Panc1 (cell line): ENCODE measurements at regions not wholly inside any gene's neighbourhood (a gene's known extent, or its start where the extent isn't known, plus 50 kb on each side); places are given as distances from the start of the nearest gene placed in this dataset.

Experiments used
- ATAC-seq: fragments of 200-7000 bp; cut with Tn5 transposase; 2 replicates; pipeline ENCODE4 v1.9.1; 2020; ENCODE audit warnings: mild to moderate bottlenecking, moderate library complexity
- BruUV-seq: library from RNA; stranded (reverse); fragments of 400-500 nt; replicated peaks from 2 replicates; lab custom pipeline; 2021; lab: Mats Ljungman, UMichigan
- CTCF ChIA-PET: fragments of 300-600 bp; sonication (Branson Sonifier 250); formaldehyde crosslinking; loops from one replicate; lab custom pipeline; 2022; ENCODE audit warnings: antibody characterized with exemption; lab: Charles Lee
- POLR2A ChIA-PET: fragments of 300-600 bp; sonication (Branson Sonifier 250); formaldehyde crosslinking; loops from one replicate; lab custom pipeline; 2022; ENCODE audit warnings: antibody characterized with exemption; lab: Charles Lee
- DNase-seq: peaks from one replicate; pipeline ENCODE4 v3.0.0-alpha.2; 2010; ENCODE audit warnings: low read depth, low spot score
- H3K27ac ChIP-seq: 2 replicates; pipeline ENCODE4 v1.5.1; 2011; ENCODE audit warnings: mild to moderate bottlenecking, low read length, inconsistent platforms
- H3K27me3 ChIP-seq: fragments of 200-500 bp; sonication (Bioruptor generic); 2 replicates; pipeline ENCODE4 v1.6.0; 2014; ENCODE audit warnings: low read length, inconsistent platforms; ENCODE audit not compliant: control insufficient read depth, insufficient read depth
- H3K36me3 ChIP-seq: fragments of 200-500 bp; sonication (Bioruptor generic); 2 replicates; pipeline ENCODE4 v1.5.1; 2014; ENCODE audit warnings: inconsistent platforms, mild to moderate bottlenecking, low read length, moderate library complexity; ENCODE audit not compliant: control insufficient read depth, insufficient read depth
- H3K4me1 ChIP-seq: 2 replicates; pipeline ENCODE4 v1.5.1; 2011; ENCODE audit warnings: inconsistent platforms, mild to moderate bottlenecking, low read length, moderate library complexity; ENCODE audit not compliant: control insufficient read depth, insufficient read depth
- H3K4me3 ChIP-seq, 2 experiments: 2 replicates each; pipeline ENCODE4 v1.5.1; 2011 to 2012; ENCODE audit warnings: low read depth in 2 of 2, low read length in 2 of 2, mild to moderate bottlenecking in 2 of 2, inconsistent platforms in 1 of 2, moderate library complexity in 1 of 2
- H3K9me3 ChIP-seq: fragments of 200-500 bp; sonication (Bioruptor generic); 2 replicates; pipeline ENCODE4 v1.5.1; 2014; ENCODE audit warnings: low read depth, mild to moderate bottlenecking, inconsistent platforms, low read length, moderate library complexity; ENCODE audit not compliant: control insufficient read depth, insufficient read depth
- CTCF ChIP-seq: fragments of 450-650 bp; IDR thresholded peaks from 2 replicates; pipeline ENCODE4 v1.5.1; 2017; ENCODE audit warnings: mild to moderate bottlenecking
- POLR2AphosphoS5 ChIP-seq: IDR thresholded peaks from 2 replicates; pipeline ENCODE4 v1.6.1; 2012; ENCODE audit warnings: mild to moderate bottlenecking, low read depth, low read length, moderate library complexity
- SIN3A ChIP-seq: IDR thresholded peaks from 2 replicates; pipeline ENCODE4 v1.6.1; 2012; ENCODE audit warnings: low read depth, mild to moderate bottlenecking, low read length, moderate library complexity, borderline replicate concordance; ENCODE audit not compliant: insufficient read depth
- TCF7L2 ChIP-seq: IDR thresholded peaks from 2 replicates; pipeline ENCODE4 v1.6.1; 2011; ENCODE audit warnings: mild to moderate bottlenecking, low read depth, low read length, inconsistent platforms
- in situ Hi-C: cut with HindIII; loops from 2 replicates; pipeline ENCODE4 v1.10.0; 2016; ENCODE audit warnings: low sequenced_read_pairs, low pct_unique_long_range_greater_than_20kb
- intact Hi-C: fragments of 100-400 bp; cut with micrococcal nuclease; formaldehyde crosslinking; loops from one replicate; pipeline ENCODE4 v1.10.0; 2022; ENCODE audit not compliant: unreplicated experiment
- TF ChIP-seq, protein P1 (sequence below), 2 experiments: IDR thresholded peaks; 2 replicates each; pipeline ENCODE4 v1.6.1; 2011 to 2012; ENCODE audit warnings: low read depth in 2 of 2, control low read depth in 1 of 2, low read length in 1 of 2, mild to moderate bottlenecking in 1 of 2, moderate library complexity in 1 of 2; ENCODE audit not compliant: insufficient read depth in 1 of 2

GRCh38 chr3:59249004-59249403 lies 199.2 kb upstream of the CFAP20DC start:
- DNase-seq (no peak), ATAC-seq (no peak)
- CTCF ChIA-PET: no interaction called here
- in situ Hi-C loops: no loop called here
- Histone ChIP-seq H3K36me3 (no peaks in the 10 kb centered on the region), H3K27ac (no peak overlapping the region), H3K4me3 (no peak overlapping the region), H3K27me3 (no peaks in the 10 kb centered on the region), H3K9me3 (no peaks in the 10 kb centered on the region), H3K4me1 (no peaks in the 10 kb centered on the region)
- intact Hi-C loops: no loop called here
- no TSS peak for BruUV-seq
- TF ChIP-seq, protein P1, sequence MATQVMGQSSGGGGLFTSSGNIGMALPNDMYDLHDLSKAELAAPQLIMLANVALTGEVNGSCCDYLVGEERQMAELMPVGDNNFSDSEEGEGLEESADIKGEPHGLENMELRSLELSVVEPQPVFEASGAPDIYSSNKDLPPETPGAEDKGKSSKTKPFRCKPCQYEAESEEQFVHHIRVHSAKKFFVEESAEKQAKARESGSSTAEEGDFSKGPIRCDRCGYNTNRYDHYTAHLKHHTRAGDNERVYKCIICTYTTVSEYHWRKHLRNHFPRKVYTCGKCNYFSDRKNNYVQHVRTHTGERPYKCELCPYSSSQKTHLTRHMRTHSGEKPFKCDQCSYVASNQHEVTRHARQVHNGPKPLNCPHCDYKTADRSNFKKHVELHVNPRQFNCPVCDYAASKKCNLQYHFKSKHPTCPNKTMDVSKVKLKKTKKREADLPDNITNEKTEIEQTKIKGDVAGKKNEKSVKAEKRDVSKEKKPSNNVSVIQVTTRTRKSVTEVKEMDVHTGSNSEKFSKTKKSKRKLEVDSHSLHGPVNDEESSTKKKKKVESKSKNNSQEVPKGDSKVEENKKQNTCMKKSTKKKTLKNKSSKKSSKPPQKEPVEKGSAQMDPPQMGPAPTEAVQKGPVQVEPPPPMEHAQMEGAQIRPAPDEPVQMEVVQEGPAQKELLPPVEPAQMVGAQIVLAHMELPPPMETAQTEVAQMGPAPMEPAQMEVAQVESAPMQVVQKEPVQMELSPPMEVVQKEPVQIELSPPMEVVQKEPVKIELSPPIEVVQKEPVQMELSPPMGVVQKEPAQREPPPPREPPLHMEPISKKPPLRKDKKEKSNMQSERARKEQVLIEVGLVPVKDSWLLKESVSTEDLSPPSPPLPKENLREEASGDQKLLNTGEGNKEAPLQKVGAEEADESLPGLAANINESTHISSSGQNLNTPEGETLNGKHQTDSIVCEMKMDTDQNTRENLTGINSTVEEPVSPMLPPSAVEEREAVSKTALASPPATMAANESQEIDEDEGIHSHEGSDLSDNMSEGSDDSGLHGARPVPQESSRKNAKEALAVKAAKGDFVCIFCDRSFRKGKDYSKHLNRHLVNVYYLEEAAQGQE (IDR thresholded peaks at IDR 0.05; ENCODE audit: insufficient read depth in 1 of 2, low read depth in 2 of 2, low read length in 1 of 2): no peak
- TF ChIP-seq SIN3A: no peak
- TF ChIP-seq POLR2AphosphoS5: no peak
- POLR2A ChIA-PET: no interaction called here

DNA sequence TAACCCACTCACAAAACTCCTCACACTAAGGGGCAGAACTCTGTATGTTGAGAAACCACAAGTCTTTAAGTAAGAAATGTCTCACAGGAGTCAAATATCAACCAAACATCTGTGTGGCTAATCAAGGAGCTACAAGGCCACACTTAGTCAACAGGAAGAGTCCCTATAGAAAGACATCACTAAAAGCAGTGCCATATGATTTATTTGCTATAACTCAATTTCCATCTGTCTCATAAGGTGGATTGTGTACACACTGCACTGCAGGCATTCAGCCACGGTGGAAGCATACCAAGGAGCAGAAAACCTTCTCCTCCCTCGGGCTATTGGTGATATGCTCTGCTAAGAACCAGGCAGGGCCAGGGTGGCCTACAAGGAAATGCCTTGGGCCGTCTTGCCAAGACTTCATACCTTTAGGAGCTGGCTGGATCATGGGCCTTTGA lies 197.6 kb upstream of the CFAP20DC start:
- BruUV-seq: no TSS peak
- CTCF ChIA-PET: no interaction called here

More for the DNA sequence above, 197.6 kb upstream of the CFAP20DC start:
- POLR2A ChIA-PET: no interaction called here
- Histone ChIP-seq H3K27ac (no peak overlapping the region), H3K4me1 (no peaks in the 10 kb centered on the region), H3K27me3 (no peaks in the 10 kb centered on the region), H3K9me3 (no peaks in the 10 kb centered on the region), H3K36me3 (no peaks in the 10 kb centered on the region), H3K4me3 (no peak overlapping the region)
- DNase-seq: no peak
- ATAC-seq: no peak
- no peak for TF ChIP-seq CTCF
- TF ChIP-seq, protein P1 (IDR thresholded peaks at IDR 0.05; ENCODE audit: insufficient read depth in 1 of 2, low read depth in 2 of 2, low read length in 1 of 2): no peak
- no peak for TF ChIP-seq TCF7L2
- no peak for TF ChIP-seq POLR2AphosphoS5
- no peak for TF ChIP-seq SIN3A
- intact Hi-C loops (no loop called here), in situ Hi-C loops (no loop called here)
